B cell (primary cell): ENCODE measurements at regions not wholly inside any gene's neighbourhood (a gene's known extent, or its start where the extent isn't known, plus 50 kb on each side); places are given as distances from the start of the nearest gene placed in this dataset.

Experiments used
- ATAC-seq: fragments of 200-7000 bp; cut with Tn5 transposase; one replicate; pipeline ENCODE4 v1.10.0; 2021; ENCODE audit warnings: low read depth, mild to moderate bottlenecking, moderate number of reproducible peaks, moderate library complexity
- CTCF ChIA-PET: fragments of 350-600 bp; sonication (Branson Sonifier 250); formaldehyde crosslinking; loops from one replicate; lab custom pipeline; 2021; ENCODE audit warnings: antibody characterized with exemption, inconsistent platforms; lab: Charles Lee
- POLR2A ChIA-PET: fragments of 350-600 bp; sonication (Branson Sonifier 250); formaldehyde crosslinking; loops from one replicate; lab custom pipeline; 2021; ENCODE audit warnings: antibody characterized with exemption; lab: Charles Lee
- DNase-seq: peaks from one replicate; pipeline ENCODE4 v3.0.0; 2013
- H2AFZ ChIP-seq: 2 replicates; pipeline ENCODE4 v1.6.1; 2012; ENCODE audit warnings: mild to moderate bottlenecking, low read depth, low read length; ENCODE audit not compliant: insufficient read depth, poor library complexity, severe bottlenecking
- H3K27ac ChIP-seq, 2 donors: 1 replicate in 1 of 2; 2 replicates in 1 of 2; pipeline ENCODE4 v1.5.1; 2012 to 2013; ENCODE audit warnings: low read length in 2 of 2, mild to moderate bottlenecking in 2 of 2, moderate library complexity in 1 of 2
- H3K27me3 ChIP-seq, 4 experiments: fragments of 200-600 bp in 1 of 4; sonication (generic) in 1 of 4; replicated peaks in 1 of 4; 1 replicate in 2 of 4; 2 replicates in 2 of 4; pipeline versions ENCODE4 v1.6.1 to v1.7.0; 2013 to 2016; ENCODE audit warnings: low read length in 3 of 4, mild to moderate bottlenecking in 2 of 4, mixed read lengths in 1 of 4, moderate library complexity in 1 of 4; ENCODE audit not compliant: insufficient read depth in 4 of 4, control insufficient read depth in 3 of 4; ENCODE audit errors: control extremely low read depth in 1 of 4
- H3K36me3 ChIP-seq, 2 experiments: replicated peaks in 1 of 2; 1 replicate in 1 of 2; 2 replicates in 1 of 2; pipeline versions ENCODE4 v1.6.1 to v1.7.1; 2013; ENCODE audit warnings: low read length in 1 of 2; ENCODE audit not compliant: insufficient read depth in 2 of 2, control insufficient read depth in 1 of 2; ENCODE audit errors: control extremely low read depth in 1 of 2, extremely low read depth in 1 of 2
- H3K4me1 ChIP-seq, 2 donors: fragments of 200-600 bp in 1 of 2; sonication (generic) in 1 of 2; 1 replicate in 1 of 2; 2 replicates in 1 of 2; pipeline versions ENCODE4 v1.5.1 to v1.6.1; 2013 to 2017; ENCODE audit warnings: low read length in 2 of 2; ENCODE audit not compliant: control insufficient read depth in 2 of 2, insufficient read depth in 2 of 2
- H3K4me2 ChIP-seq: replicated peaks from 2 replicates; pipeline ENCODE3; 2012; ENCODE audit warnings: mild to moderate bottlenecking, low read depth, low read length; ENCODE audit not compliant: poor library complexity, severe bottlenecking
- H3K4me3 ChIP-seq, 5 experiments: fragments of 200-600 bp in 1 of 5; sonication (generic) in 1 of 5; 1 replicate in 3 of 5; 2 replicates in 2 of 5; pipeline versions ENCODE4 v1.5.1 to v1.7.0; 2011 to 2016; ENCODE audit warnings: low read length in 4 of 5, mild to moderate bottlenecking in 4 of 5, low read depth in 2 of 5, control low read depth in 1 of 5, moderate library complexity in 1 of 5; ENCODE audit not compliant: insufficient read depth in 1 of 5; ENCODE audit errors: control extremely low read depth in 1 of 5, extremely low read depth in 1 of 5
- H3K79me2 ChIP-seq: fragments of 200-600 bp; sonication (generic); one replicate; pipeline ENCODE4 v1.6.0; 2016; ENCODE audit warnings: low read length; ENCODE audit not compliant: control insufficient read depth, insufficient read depth
- H3K9ac ChIP-seq: fragments of 200-600 bp; sonication (generic); 2 replicates; pipeline ENCODE4 v1.6.1; 2017; ENCODE audit warnings: mild to moderate bottlenecking, low read length, moderate library complexity
- H3K9me3 ChIP-seq, 3 donors: one replicate each; pipeline versions ENCODE4 v1.6.1 to v1.7.1; 2013; ENCODE audit warnings: low read length in 2 of 3; ENCODE audit not compliant: control insufficient read depth in 2 of 3, insufficient read depth in 1 of 3; ENCODE audit errors: control extremely low read depth in 1 of 3
- H4K20me1 ChIP-seq: 2 replicates; pipeline ENCODE4 v1.6.0; 2012; ENCODE audit warnings: mild to moderate bottlenecking, low read length; ENCODE audit not compliant: insufficient read depth, control insufficient read depth, poor library complexity, severe bottlenecking
- H3K27ac Mint-ChIP-seq: one replicate; pipeline ENCODE4 v1.8.0; 2021; ENCODE audit warnings: mixed read lengths
- H3K27me3 Mint-ChIP-seq: one replicate; pipeline ENCODE4 v1.8.0; 2021; ENCODE audit warnings: mixed read lengths
- H3K4me1 Mint-ChIP-seq: one replicate; pipeline ENCODE4 v1.8.0; 2021; ENCODE audit warnings: mixed read lengths
- H3K4me3 Mint-ChIP-seq: one replicate; pipeline ENCODE4 v1.8.0; 2021; ENCODE audit warnings: mixed read lengths
- H3K9me3 Mint-ChIP-seq: one replicate; pipeline ENCODE4 v1.8.0; 2022; ENCODE audit warnings: mixed read lengths; ENCODE audit not compliant: insufficient read depth
- EZH2 ChIP-seq: IDR thresholded peaks from 2 replicates; pipeline ENCODE4 v1.6.1; 2012; ENCODE audit warnings: borderline replicate concordance, low read depth, mild to moderate bottlenecking, moderate library complexity, low read length; ENCODE audit not compliant: insufficient read depth, poor library complexity, severe bottlenecking
- WGBS: methylation state at CpG from one replicate; pipeline ENCODE4 v1.1.5; 2013; ENCODE audit warnings: missing lambda C conversion rate; ENCODE audit not compliant: insufficient coverage; 5-methylcytosine and 5-hydroxymethylcytosine counted together
- intact Hi-C: fragments of 100-400 bp; cut with micrococcal nuclease; formaldehyde crosslinking; loops from one replicate; pipeline ENCODE4 v1.10.0; 2022
- TF ChIP-seq, protein P1 (sequence below): fragments of 200-600 bp; IDR thresholded peaks from one replicate; pipeline ENCODE4 v1.8.0; 2022; ENCODE audit warnings: antibody characterized with exemption, mild to moderate bottlenecking

DNA sequence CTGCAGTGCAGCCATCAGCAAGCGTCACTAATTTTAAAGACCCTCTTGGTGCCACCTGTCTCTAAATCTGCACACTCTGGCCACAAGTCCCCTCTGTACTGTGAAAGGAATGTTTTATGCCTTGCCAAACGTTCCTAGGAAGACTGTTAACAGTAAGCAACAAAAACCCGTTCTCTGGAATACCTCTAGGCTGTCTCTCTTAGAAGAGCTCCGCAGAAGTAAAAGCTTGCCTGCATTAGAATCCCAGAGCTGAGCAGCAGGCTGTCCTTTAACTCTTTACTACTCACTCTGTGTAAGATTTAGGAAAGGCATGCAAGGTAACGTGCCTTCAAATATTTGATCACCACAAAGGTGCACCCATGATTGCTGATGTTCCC lies 53.9 kb upstream of the C9orf72 start:
- TF ChIP-seq, protein P1, sequence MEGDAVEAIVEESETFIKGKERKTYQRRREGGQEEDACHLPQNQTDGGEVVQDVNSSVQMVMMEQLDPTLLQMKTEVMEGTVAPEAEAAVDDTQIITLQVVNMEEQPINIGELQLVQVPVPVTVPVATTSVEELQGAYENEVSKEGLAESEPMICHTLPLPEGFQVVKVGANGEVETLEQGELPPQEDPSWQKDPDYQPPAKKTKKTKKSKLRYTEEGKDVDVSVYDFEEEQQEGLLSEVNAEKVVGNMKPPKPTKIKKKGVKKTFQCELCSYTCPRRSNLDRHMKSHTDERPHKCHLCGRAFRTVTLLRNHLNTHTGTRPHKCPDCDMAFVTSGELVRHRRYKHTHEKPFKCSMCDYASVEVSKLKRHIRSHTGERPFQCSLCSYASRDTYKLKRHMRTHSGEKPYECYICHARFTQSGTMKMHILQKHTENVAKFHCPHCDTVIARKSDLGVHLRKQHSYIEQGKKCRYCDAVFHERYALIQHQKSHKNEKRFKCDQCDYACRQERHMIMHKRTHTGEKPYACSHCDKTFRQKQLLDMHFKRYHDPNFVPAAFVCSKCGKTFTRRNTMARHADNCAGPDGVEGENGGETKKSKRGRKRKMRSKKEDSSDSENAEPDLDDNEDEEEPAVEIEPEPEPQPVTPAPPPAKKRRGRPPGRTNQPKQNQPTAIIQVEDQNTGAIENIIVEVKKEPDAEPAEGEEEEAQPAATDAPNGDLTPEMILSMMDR: no peak
- no peak for TF ChIP-seq EZH2
- Histone ChIP-seq H3K4me2 (no peak overlapping the region), H3K4me3 (no peak overlapping the region), H3K36me3 (no peaks in the 10 kb centered on the region), H3K79me2 (no peaks in the 10 kb centered on the region), H2AFZ (no peak overlapping the region), H3K9ac (no peak overlapping the region), H3K9me3 (no peaks in the 10 kb centered on the region), H3K27me3 (peaks cover 0 to 3% (median 0%) of the 10 kb centered on the region in 4 experiments), H4K20me1 (no peaks in the 10 kb centered on the region), H3K4me1 (no peaks in the 10 kb centered on the region), H3K27ac (no peak overlapping the region)
- 86% methylated on average over 3 of the region's 5 CpGs for WGBS
- Mint-ChIP-seq H3K27ac (no peak overlapping the region), H3K9me3 (no peaks in the 10 kb centered on the region), H3K4me1 (peaks cover 4% of the 10 kb centered on the region), H3K4me3 (no peak overlapping the region), H3K27me3 (peaks cover 28% of the 10 kb centered on the region)
- ATAC-seq: no peak
- intact Hi-C loops: no loop called here
- no peak for DNase-seq
- POLR2A ChIA-PET: no interaction called here
- CTCF ChIA-PET: no interaction called here

- H3K27ac Mint-ChIP-seq: no peak overlapping the region
- no peak overlapping the region for H2AFZ ChIP-seq
- H3K9me3 Mint-ChIP-seq: no peaks in the 10 kb centered on the region
- no peaks in the 10 kb centered on the region for H3K36me3 ChIP-seq
- no peak overlapping the region for H3K9ac ChIP-seq
- H3K9me3 ChIP-seq: no peaks in the 10 kb centered on the region
- POLR2A ChIA-PET: no interaction called here
- H3K4me2 ChIP-seq: no peak overlapping the region
- ATAC-seq: no peak
- no peak overlapping the region for H3K27ac ChIP-seq
- H3K4me1 ChIP-seq: no peaks in the 10 kb centered on the region
- H3K4me3 ChIP-seq: no peak overlapping the region
- no peak for DNase-seq
- no peaks in the 10 kb centered on the region for H3K79me2 ChIP-seq
- H3K27me3 ChIP-seq: peaks cover 0 to 3% (median 0%) of the 10 kb centered on the region in 4 experiments
- peaks cover 35% of the 10 kb centered on the region for H3K27me3 Mint-ChIP-seq
- intact Hi-C loops: no loop called here
- CTCF ChIA-PET: no interaction called here
- H4K20me1 ChIP-seq: no peaks in the 10 kb centered on the region
- TF ChIP-seq EZH2: no peak
- TF ChIP-seq, protein P1: no peak
- no peaks in the 10 kb centered on the region for H3K4me1 Mint-ChIP-seq
- no peak overlapping the region for H3K4me3 Mint-ChIP-seq
Observed at GRCh38 chr9:27628311-27628710, 55.0 kb upstream of the C9orf72 start.
